MM.1S (cell line): ENCODE measurements at regions not wholly inside any gene's neighbourhood (a gene's known extent, or its start where the extent isn't known, plus 50 kb on each side); places are given as distances from the start of the nearest gene placed in this dataset.

Experiments used
- EZH2 ChIP-seq: fragments of 300-600 bp; sonication (generic); optimal IDR thresholded peaks from 2 replicates; pipeline ENCODE3; 2017; ENCODE audit warnings: low read depth, mild to moderate bottlenecking, antibody characterized with exemption, low read length, mixed read lengths
- EZH2phosphoT487 ChIP-seq: fragments of 300-600 bp; sonication (generic); IDR thresholded peaks from 2 replicates; pipeline ENCODE4 v1.6.1; 2018; ENCODE audit warnings: antibody characterized with exemption, low read length
- TF ChIP-seq, protein P1 (sequence below): fragments of 300-600 bp; sonication (generic); IDR thresholded peaks from 2 replicates; pipeline ENCODE4 v1.5.1; 2016; ENCODE audit warnings: antibody characterized with exemption, low read length, mixed read lengths

DNA sequence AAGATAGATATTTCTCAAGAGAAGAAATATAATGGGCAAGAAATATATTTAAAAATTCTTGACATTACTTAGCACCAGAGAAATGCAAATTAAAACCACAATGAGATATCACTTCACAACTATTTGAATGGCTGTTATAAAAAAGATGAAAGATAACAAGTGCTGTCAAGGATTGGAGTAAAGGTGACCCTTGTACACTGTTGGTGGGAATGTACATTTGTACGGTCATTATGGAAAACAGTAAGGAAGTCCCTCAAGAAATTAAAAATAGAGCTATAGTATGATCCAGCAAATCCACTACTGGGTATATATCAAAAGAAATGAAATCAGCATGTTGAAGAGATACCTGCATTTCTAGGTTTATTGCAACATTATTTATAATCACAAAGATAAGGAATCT lies 326.4 kb downstream of the GBE1 start:
- TF ChIP-seq, protein P1, sequence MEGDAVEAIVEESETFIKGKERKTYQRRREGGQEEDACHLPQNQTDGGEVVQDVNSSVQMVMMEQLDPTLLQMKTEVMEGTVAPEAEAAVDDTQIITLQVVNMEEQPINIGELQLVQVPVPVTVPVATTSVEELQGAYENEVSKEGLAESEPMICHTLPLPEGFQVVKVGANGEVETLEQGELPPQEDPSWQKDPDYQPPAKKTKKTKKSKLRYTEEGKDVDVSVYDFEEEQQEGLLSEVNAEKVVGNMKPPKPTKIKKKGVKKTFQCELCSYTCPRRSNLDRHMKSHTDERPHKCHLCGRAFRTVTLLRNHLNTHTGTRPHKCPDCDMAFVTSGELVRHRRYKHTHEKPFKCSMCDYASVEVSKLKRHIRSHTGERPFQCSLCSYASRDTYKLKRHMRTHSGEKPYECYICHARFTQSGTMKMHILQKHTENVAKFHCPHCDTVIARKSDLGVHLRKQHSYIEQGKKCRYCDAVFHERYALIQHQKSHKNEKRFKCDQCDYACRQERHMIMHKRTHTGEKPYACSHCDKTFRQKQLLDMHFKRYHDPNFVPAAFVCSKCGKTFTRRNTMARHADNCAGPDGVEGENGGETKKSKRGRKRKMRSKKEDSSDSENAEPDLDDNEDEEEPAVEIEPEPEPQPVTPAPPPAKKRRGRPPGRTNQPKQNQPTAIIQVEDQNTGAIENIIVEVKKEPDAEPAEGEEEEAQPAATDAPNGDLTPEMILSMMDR, result no peak
- TF ChIP-seq EZH2phosphoT487, result no peak
- no peak for TF ChIP-seq EZH2
